NCI-H345 treated with DMSO at 0.1 percent for 48 hours (cell line): ENCODE measurements at regions not wholly inside any gene's neighbourhood (a gene's known extent, or its start where the extent isn't known, plus 50 kb on each side); places are given as distances from the start of the nearest gene placed in this dataset.

Experiments used
- DNase-seq: peaks from one replicate; lab custom pipeline; 2025; ENCODE audit not compliant: unreplicated experiment; lab: John Stamatoyannopoulos, UW

- no peak for DNase-seq
Observed at GRCh38 chr2:238576674-238577073, 149.9 kb downstream of the ASB1 start.

DNA sequence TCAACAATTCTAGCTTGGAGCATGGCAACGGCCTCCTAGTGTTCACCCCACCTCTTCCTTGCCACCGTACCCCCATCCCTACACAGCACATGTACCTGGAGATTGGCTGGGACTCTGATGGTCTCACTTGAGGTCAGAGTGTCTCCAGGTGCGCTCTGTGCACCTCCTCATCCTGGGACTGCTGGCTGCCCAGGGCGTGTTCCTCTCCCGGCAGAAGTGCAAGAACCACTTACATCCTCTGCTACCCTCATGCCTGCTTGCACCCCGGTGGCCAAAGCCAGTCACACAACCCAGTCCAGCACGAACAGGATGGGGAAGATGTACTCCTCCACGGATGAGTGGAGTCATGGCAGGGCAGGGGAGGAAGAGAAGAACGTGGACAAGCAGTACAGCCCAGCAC, 151.5 kb downstream of the ASB1 start:
- DNase-seq = no peak

DNA sequence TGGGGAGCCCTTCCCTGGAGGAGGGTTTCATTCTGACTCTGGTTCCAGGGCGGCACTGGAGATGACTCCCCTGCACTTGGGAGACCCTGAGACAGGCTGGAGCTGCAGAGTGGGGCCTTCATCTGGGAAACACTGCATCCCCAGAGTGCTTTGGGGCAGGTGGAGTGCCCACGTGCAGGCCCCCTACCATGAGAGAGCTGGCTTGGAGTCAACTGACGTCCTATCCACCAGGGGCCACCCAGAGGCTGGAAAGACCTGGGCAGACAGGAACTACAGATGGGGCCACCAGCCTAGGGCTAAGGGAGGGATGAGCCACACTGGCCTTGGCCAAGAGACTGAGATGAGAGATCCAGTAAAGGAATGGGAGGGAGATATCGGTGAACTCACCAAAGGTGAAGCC, 153.8 kb downstream of the ASB1 start:
- DNase-seq = no peak

DNA sequence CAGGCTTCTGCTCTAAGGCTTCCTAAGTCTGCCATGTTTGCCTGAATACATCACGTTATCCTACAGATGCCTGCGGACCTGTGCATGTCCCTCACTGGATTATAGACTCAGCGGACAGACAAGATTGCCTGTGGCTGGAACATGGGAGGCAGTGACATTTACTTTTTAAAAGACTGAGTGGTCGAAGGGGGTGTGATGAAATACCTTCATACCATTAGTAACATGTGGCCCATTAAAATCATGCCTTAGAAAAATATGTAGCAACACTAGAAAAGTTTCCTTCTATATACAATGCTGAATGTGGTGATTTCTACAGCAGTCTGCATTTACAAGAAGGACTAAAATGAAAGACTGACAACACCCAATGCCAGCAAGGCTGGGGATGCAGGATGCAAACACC, 154.4 kb downstream of the ASB1 start:
- DNase-seq = no peak

DNA sequence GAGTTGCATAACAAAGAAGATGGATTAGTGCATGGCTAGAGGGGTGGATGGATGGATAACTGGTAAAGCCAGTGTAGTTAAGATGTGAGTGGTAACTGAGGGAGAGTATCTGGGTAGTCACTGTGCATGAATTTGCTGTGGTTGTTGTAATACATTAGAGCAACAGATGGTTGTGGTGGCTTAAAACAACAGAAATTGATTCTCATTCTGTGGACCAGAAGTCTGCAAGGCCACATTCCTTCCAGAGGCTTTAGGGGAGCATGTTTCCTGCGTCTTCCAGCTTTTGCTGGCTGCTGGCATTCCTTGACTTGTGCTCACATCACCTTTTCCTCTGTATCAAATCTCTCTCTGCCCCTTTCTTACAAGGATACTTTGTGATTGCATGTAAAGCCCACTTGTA, 155.4 kb downstream of the ASB1 start:
- no peak for DNase-seq

- DNase-seq = no peak
Observed at GRCh38 chr2:238584617-238585016, 157.9 kb downstream of the ASB1 start.

GRCh38 chr2:238585836-238586821, 159.4 kb downstream of the ASB1 start:
- no peak for DNase-seq

- DNase-seq = no peak
Observed at GRCh38 chr2:238586931-238587775, 160.4 kb downstream of the ASB1 start.

DNA sequence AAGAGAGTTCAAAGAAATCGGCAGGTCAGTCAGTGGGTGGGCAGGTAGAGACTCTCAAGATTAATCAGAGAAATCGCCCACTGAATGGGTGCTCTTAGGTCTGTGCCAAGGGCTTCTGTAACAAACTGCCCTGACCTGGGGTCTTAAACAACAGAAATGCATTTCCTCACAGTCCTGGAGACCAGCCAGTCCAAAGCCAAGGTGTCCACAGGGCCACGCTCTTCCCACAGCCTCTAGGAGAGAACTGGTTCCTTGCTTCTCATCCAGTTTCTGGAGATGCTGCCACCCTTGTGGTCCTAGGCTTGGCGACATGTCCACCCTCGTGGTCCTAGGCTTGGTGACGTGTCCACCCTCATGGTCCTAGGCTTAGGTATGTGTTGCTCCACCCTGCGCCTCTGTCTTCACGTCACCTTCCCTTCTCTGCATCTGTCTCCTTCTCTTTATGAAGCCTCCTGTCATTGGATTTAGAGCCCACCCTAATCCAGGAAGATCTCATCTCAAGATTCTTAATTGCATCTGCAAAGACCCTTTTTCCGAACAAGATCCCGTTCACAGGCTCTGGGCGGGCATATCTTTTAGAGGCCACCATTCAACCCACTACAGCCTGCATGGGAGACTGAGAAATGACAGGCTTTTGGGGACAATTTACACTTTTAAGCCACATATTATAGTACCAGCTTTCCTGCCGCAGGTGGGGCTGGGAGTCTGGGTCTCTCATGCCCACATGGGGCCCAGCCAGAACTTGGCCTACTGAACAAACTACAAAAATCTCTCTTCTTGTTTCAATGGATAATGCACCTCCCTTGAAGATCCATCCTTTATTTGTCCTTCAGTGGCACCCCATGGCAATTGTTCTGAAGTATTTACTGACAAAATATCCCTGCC, 161.3 kb downstream of the ASB1 start:
- DNase-seq = no peak

DNA sequence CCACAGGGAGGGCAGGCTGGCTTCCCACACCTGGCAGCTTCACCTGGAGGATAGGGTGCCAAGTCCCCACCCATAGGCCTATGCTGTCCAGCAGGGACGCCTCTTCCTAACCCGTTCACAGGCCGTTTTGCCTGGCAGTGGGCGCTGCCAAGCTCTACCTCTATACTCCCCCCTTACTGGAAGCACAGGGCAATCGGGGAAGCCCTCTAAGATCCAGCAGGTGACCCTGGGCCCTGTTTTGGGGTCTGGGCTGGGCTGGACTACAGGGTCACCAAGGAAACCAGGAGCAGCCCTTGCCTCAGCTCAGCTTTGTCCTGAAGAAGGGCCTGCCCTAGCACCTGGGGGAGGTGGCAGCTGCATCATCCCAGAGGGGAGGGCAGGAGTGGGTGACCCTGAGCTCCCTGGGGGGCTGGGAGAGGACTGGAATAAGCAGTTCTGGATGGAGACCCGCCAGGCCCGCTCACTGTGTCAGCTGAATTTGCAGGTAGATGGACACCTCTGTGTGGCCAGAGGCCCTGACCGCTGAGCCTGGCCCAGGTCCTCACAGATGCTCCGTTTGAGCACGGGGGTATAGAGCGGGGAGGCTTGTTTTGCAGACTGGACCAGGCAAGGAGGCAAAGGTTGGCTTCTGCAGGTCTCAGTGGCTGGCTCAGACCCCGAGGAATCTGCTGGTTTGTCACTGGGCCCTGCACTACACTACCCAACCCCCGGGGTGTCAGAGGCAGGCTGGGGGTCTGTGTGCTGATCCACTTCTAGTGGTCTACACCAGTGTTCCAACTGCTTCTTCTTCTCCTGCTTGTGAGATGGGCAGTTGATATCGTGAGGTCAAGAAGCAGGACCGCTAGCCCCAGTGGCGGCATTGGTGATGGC, 163.1 kb downstream of the ASB1 start:
- DNase-seq = no peak

DNA sequence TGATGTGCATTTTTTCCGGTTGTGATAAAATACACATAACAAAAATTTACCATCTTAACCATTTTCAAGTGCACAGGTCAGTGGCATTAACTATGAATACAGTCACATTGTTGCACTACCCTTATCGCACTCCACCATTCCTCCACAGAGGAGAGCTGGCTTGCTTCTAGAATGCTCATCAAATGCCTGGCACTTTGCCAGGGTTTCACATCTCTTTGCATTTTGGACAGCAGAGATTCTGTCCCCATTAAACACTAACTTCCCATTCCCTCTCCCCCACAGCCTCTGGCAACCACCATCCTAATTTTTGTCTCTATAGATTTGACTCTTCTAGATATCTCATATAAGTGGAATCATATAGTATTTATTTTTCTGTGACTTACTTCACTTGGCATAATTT, 165.0 kb downstream of the ASB1 start:
- DNase-seq = no peak

- DNase-seq = no peak
Observed at GRCh38 chr2:238593236-238593635, 166.5 kb downstream of the ASB1 start.

- no peak for DNase-seq
Observed at GRCh38 chr2:238593678-238594077, 167.0 kb downstream of the ASB1 start.

- no peak for DNase-seq
Observed at GRCh38 chr2:238594796-238595749, 168.3 kb downstream of the ASB1 start.

DNA sequence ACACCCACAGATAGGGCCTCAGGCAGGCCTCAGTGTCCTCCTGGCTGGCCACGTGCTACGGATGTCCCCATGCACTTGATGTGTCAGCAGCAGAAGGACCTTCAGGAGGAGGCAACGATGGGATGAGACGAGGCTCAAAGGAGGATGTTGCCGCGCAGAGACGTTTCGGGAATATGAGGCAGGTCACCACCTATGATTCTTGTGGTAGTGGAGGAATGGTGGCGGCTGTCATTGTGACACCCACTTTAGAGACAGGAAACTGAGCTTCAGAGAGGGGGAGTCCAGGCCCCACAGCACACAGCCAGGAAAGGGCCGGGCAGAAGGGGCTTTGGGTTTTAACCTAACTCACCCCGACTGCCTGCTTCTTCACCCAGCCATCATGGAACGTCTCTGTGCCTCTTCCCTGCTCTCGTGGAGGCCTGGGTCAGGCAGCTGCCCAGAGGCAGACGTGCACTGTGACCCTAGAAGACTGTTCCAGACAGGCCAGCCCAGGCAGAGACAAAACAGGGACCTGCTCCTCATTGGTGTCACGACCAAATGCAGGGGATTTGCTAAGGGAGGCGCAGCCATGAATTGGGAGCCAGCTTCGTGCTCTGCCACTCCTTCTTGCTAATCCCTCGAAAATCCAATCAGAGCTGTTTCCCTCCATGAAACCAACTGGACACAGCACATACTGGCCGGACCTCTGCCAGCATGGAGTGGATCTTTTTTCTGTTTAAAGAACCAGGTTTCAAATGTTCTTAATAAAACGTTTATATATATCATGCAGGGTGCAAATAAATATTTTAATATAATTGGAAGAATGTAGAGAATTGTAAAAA, 169.2 kb downstream of the ASB1 start:
- no peak for DNase-seq

DNA sequence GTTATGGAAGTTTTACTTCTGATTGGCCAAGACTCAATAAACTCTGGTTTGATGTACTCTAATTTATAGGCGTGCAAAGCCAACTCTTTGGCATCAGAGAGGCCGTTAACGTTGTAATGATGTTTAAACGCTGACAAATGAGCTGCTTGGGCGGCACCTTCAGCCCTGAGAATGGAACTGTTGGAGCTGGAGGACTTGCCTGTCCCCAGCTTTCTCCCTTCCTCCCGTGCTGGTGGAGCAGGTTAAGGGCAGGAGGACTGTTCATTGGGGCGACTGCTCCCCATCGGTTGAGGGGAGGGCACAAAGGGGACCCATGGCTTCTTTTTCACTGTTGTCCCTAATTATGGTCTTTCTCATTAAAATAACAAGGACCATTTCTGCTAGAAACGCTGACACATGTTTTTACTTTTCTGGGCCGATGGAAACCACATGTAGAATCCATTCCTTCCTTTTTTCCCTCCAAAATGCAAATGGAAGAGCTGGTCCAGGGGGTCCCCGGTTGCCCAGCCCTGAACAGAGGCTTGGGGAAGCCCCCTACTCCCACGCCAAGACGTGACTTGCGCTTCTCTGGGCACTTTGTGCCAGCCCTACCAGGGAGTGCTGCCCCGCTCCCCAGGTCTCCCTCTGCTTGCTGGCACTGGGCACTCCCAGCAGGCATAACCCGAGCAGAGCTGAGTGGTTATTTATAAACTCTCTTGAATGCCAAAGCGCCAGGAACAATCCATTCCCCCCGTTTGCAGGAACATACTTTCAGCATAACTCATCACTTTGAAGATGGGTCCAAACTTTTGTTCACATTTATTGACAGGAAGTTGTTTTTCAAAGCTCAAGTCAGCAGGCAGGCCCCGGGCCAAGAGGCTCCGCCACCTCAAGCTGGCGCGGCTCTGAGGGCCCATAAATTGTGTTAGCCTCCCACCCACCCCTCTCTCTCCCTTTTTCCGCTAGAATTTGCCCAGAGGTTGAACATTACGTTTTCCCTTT, 170.1 kb downstream of the ASB1 start:
- no peak for DNase-seq
